ENCODE measurements at regions not wholly inside any gene's neighbourhood (a gene's known extent, or its start where the extent isn't known, plus 50 kb on each side); places are given as distances from the start of the nearest gene placed in this dataset.

GRCh38 chr16:80436510-80436909, 104.3 kb upstream of the DYNLRB2 start:
- Histone ChIP-seq H2BK5ac (ENCODE audit: low read length) (no peak overlapping the region), H2AFZ (ENCODE audit: low read length) (no peak overlapping the region), H2BK12ac (ENCODE audit: low read length) (no peak overlapping the region), H3K4ac (ENCODE audit: low read length) (no peak overlapping the region), H3K9ac (ENCODE audit: low read depth, low read length, poor library complexity) (no peak overlapping the region), H2BK15ac (ENCODE audit: low read length) (no peak overlapping the region), H3K23ac (ENCODE audit: low read depth, low read length, poor library complexity) (no peak overlapping the region), H4K8ac (ENCODE audit: low read depth, low read length) (no peak overlapping the region), H4K91ac (ENCODE audit: low read depth, low read length, poor library complexity) (no peak overlapping the region), H3K27me3 (ENCODE audit: control insufficient read depth in 3 of 3, insufficient read depth in 3 of 3, low read depth in 1 of 3, low read length in 3 of 3) (no peaks in the 10 kb centered on the region), H2AK5ac (ENCODE audit: low read depth, low read length) (no peak overlapping the region), H3K79me1 (ENCODE audit: low read depth, low read length) (no peaks in the 10 kb centered on the region), H3K18ac (ENCODE audit: low read length) (no peak overlapping the region), H3K4me3 (ENCODE audit: low read length in 2 of 2) (no peak overlapping the region), H3K27ac (replicated peaks; ENCODE audit: low read length) (no peak overlapping the region), H3K4me2 (ENCODE audit: insufficient read depth, low read length, poor library complexity, severe bottlenecking) (no peak overlapping the region), H3K36me3 (replicated peaks in 1 of 2; ENCODE audit: control insufficient read depth in 2 of 2, insufficient read depth in 2 of 2, low read length in 2 of 2) (no peaks in the 10 kb centered on the region), H3K14ac (ENCODE audit: low read length) (no peak overlapping the region), H3K9me3 (replicated peaks in 1 of 2; ENCODE audit: control insufficient read depth in 2 of 2, insufficient read depth in 1 of 2, low read depth in 1 of 2, low read length in 2 of 2) (no peaks in the 10 kb centered on the region), H3K4me1 (ENCODE audit: control insufficient read depth in 2 of 2, insufficient read depth in 1 of 2, low read depth in 1 of 2, low read length in 2 of 2) (no peaks in the 10 kb centered on the region), H2BK120ac (ENCODE audit: low read depth, low read length) (no peak overlapping the region)
- DNase-seq (ENCODE audit: low spot score), result no peak

- no peak overlapping the region for H2BK12ac ChIP-seq (ENCODE audit: low read length)
- WGBS, 2 donors (ENCODE audit: extremely low coverage in 2 of 2, insufficient read length in 2 of 2, insufficient replicate concordance in 1 of 2), result no CpG with 5 or more reads among the region's 2 CpGs
- no peak overlapping the region for H3K14ac ChIP-seq (ENCODE audit: low read length)
- H2AK5ac ChIP-seq (ENCODE audit: low read depth, low read length), result no peak overlapping the region
- no peak overlapping the region for H3K4ac ChIP-seq (ENCODE audit: low read length)
- DNase-seq (ENCODE audit: low spot score), result no peak
- H3K27me3 ChIP-seq (ENCODE audit: control insufficient read depth in 3 of 3, insufficient read depth in 3 of 3, low read depth in 1 of 3, low read length in 3 of 3), result no peaks in the 10 kb centered on the region
- no peak overlapping the region for H2BK120ac ChIP-seq (ENCODE audit: low read depth, low read length)
- no peaks in the 10 kb centered on the region for H3K4me1 ChIP-seq (ENCODE audit: control insufficient read depth in 2 of 2, insufficient read depth in 1 of 2, low read depth in 1 of 2, low read length in 2 of 2)
- H2AFZ ChIP-seq (ENCODE audit: low read length), result no peak overlapping the region
- no peaks in the 10 kb centered on the region for H3K9me3 ChIP-seq (replicated peaks in 1 of 2; ENCODE audit: control insufficient read depth in 2 of 2, insufficient read depth in 1 of 2, low read depth in 1 of 2, low read length in 2 of 2)
- no peak overlapping the region for H4K8ac ChIP-seq (ENCODE audit: low read depth, low read length)
- H3K36me3 ChIP-seq (replicated peaks in 1 of 2; ENCODE audit: control insufficient read depth in 2 of 2, insufficient read depth in 2 of 2, low read length in 2 of 2), result no peaks in the 10 kb centered on the region
- no peak overlapping the region for H3K18ac ChIP-seq (ENCODE audit: low read length)
- no peak overlapping the region for H3K4me3 ChIP-seq (ENCODE audit: low read length in 2 of 2)
- no peak overlapping the region for H4K91ac ChIP-seq (ENCODE audit: low read depth, low read length, poor library complexity)
- no peak overlapping the region for H2BK15ac ChIP-seq (ENCODE audit: low read length)
- H3K4me2 ChIP-seq (ENCODE audit: insufficient read depth, low read length, poor library complexity, severe bottlenecking), result no peak overlapping the region
- H3K27ac ChIP-seq (replicated peaks; ENCODE audit: low read length), result no peak overlapping the region
- no peak overlapping the region for H3K9ac ChIP-seq (ENCODE audit: low read depth, low read length, poor library complexity)
- no peak overlapping the region for H3K23ac ChIP-seq (ENCODE audit: low read depth, low read length, poor library complexity)
- H2BK5ac ChIP-seq (ENCODE audit: low read length), result no peak overlapping the region
- H3K79me1 ChIP-seq (ENCODE audit: low read depth, low read length), result no peaks in the 10 kb centered on the region
Measured at GRCh38 chr16:80433623-80434022, 107.2 kb upstream of the DYNLRB2 start.

- no CpG with 5 or more reads among the region's 2 CpGs for WGBS, 2 donors (ENCODE audit: extremely low coverage in 2 of 2, insufficient read length in 2 of 2, insufficient replicate concordance in 1 of 2)
- Histone ChIP-seq H3K9ac (ENCODE audit: low read depth, low read length, poor library complexity) (no peak overlapping the region), H3K9me3 (replicated peaks in 1 of 2; ENCODE audit: control insufficient read depth in 2 of 2, insufficient read depth in 1 of 2, low read depth in 1 of 2, low read length in 2 of 2) (no peaks in the 10 kb centered on the region)
Measured at GRCh38 chr16:80427795-80428194, 113.0 kb upstream of the DYNLRB2 start.

GRCh38 chr16:80418517-80419355, 122.1 kb upstream of the DYNLRB2 start:
- H2BK120ac ChIP-seq (ENCODE audit: low read depth, low read length), result no peak overlapping the region
- no peaks in the 10 kb centered on the region for H3K79me1 ChIP-seq (ENCODE audit: low read depth, low read length)
- H2BK5ac ChIP-seq (ENCODE audit: low read length), result no peak overlapping the region
- H3K9me3 ChIP-seq (replicated peaks in 1 of 2; ENCODE audit: control insufficient read depth in 2 of 2, insufficient read depth in 1 of 2, low read depth in 1 of 2, low read length in 2 of 2), result peaks cover 0 to 2% of the 10 kb centered on the region in 2 donors
- no peak overlapping the region for H2BK15ac ChIP-seq (ENCODE audit: low read length)
- no peak overlapping the region for H3K4me2 ChIP-seq (ENCODE audit: insufficient read depth, low read length, poor library complexity, severe bottlenecking)
- H2AFZ ChIP-seq (ENCODE audit: low read length), result no peak overlapping the region
- no peak for DNase-seq (ENCODE audit: low spot score)
- H3K23ac ChIP-seq (ENCODE audit: low read depth, low read length, poor library complexity), result no peak overlapping the region
- H3K36me3 ChIP-seq (replicated peaks in 1 of 2; ENCODE audit: control insufficient read depth in 2 of 2, insufficient read depth in 2 of 2, low read length in 2 of 2), result no peaks in the 10 kb centered on the region
- H3K4me3 ChIP-seq (ENCODE audit: low read length in 2 of 2), result no peak overlapping the region
- no peak overlapping the region for H4K8ac ChIP-seq (ENCODE audit: low read depth, low read length)
- H3K27me3 ChIP-seq (ENCODE audit: control insufficient read depth in 3 of 3, insufficient read depth in 3 of 3, low read depth in 1 of 3, low read length in 3 of 3), result no peaks in the 10 kb centered on the region
- no CpG with 5 or more reads among the region's 8 CpGs for WGBS, 2 donors (ENCODE audit: extremely low coverage in 2 of 2, insufficient read length in 2 of 2, insufficient replicate concordance in 1 of 2)
- no peaks in the 10 kb centered on the region for H3K4me1 ChIP-seq (ENCODE audit: control insufficient read depth in 2 of 2, insufficient read depth in 1 of 2, low read depth in 1 of 2, low read length in 2 of 2)
- no peak overlapping the region for H3K18ac ChIP-seq (ENCODE audit: low read length)
- no peak overlapping the region for H3K27ac ChIP-seq (replicated peaks; ENCODE audit: low read length)
- H3K4ac ChIP-seq (ENCODE audit: low read length), result no peak overlapping the region
- H4K91ac ChIP-seq (ENCODE audit: low read depth, low read length, poor library complexity), result no peak overlapping the region
- no peak overlapping the region for H2BK12ac ChIP-seq (ENCODE audit: low read length)
- no peak overlapping the region for H3K9ac ChIP-seq (ENCODE audit: low read depth, low read length, poor library complexity)
- no peak overlapping the region for H3K14ac ChIP-seq (ENCODE audit: low read length)
- H2AK5ac ChIP-seq (ENCODE audit: low read depth, low read length), result no peak overlapping the region

More at GRCh38 chr16:80427795-80428194, 113.0 kb upstream of the DYNLRB2 start:
- Histone ChIP-seq H2BK15ac (ENCODE audit: low read length) (no peak overlapping the region), H2BK12ac (ENCODE audit: low read length) (no peak overlapping the region), H2BK5ac (ENCODE audit: low read length) (no peak overlapping the region), H3K14ac (ENCODE audit: low read length) (no peak overlapping the region), H4K8ac (ENCODE audit: low read depth, low read length) (no peak overlapping the region), H3K4me1 (ENCODE audit: control insufficient read depth in 2 of 2, insufficient read depth in 1 of 2, low read depth in 1 of 2, low read length in 2 of 2) (no peaks in the 10 kb centered on the region), H3K18ac (ENCODE audit: low read length) (no peak overlapping the region), H3K4me3 (ENCODE audit: low read length in 2 of 2) (no peak overlapping the region), H3K4me2 (ENCODE audit: insufficient read depth, low read length, poor library complexity, severe bottlenecking) (no peak overlapping the region), H2BK120ac (ENCODE audit: low read depth, low read length) (no peak overlapping the region), H3K27ac (replicated peaks; ENCODE audit: low read length) (no peak overlapping the region), H2AK5ac (ENCODE audit: low read depth, low read length) (no peak overlapping the region), H3K23ac (ENCODE audit: low read depth, low read length, poor library complexity) (no peak overlapping the region), H3K27me3 (ENCODE audit: control insufficient read depth in 3 of 3, insufficient read depth in 3 of 3, low read depth in 1 of 3, low read length in 3 of 3) (no peaks in the 10 kb centered on the region), H3K4ac (ENCODE audit: low read length) (no peak overlapping the region), H3K79me1 (ENCODE audit: low read depth, low read length) (no peaks in the 10 kb centered on the region), H2AFZ (ENCODE audit: low read length) (no peak overlapping the region), H4K91ac (ENCODE audit: low read depth, low read length, poor library complexity) (no peak overlapping the region), H3K36me3 (replicated peaks in 1 of 2; ENCODE audit: control insufficient read depth in 2 of 2, insufficient read depth in 2 of 2, low read length in 2 of 2) (no peaks in the 10 kb centered on the region)
- DNase-seq (ENCODE audit: low spot score), result no peak

Measured in neuronal stem cell (in vitro differentiated cells).